ENCODE measurements at regions not wholly inside any gene's neighbourhood (a gene's known extent, or its start where the extent isn't known, plus 50 kb on each side); places are given as distances from the start of the nearest gene placed in this dataset.

DNA sequence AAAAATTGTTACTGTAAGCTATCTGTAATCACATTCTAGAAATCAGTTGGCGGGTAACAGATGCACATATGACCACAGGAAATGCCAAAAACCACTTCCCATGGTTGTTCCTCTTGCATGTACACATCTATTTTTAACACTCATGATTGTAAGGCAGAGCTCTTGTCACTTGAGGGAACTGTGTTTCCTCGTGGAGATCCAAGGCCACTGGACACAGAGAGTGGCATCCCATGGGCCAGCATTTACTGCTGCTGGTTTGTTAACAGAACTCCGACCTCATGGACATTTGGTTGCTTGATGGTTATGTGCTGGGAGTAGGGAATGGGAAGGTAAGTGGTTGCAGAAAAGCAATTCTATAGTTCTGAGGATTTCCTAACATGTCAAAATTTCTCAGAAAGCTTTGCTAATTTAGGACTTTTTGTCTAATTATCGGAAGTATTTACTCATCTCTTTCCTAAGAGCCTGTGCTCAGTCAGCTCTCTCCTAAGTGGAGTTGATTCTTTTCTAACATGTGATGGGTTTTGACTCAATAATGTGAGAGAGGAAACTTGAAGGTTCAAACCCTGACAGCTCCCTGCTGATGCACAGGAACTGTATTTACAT is 202.0 kb upstream of the NR3C1 start:
- TF ChIP-seq, protein P1, sequence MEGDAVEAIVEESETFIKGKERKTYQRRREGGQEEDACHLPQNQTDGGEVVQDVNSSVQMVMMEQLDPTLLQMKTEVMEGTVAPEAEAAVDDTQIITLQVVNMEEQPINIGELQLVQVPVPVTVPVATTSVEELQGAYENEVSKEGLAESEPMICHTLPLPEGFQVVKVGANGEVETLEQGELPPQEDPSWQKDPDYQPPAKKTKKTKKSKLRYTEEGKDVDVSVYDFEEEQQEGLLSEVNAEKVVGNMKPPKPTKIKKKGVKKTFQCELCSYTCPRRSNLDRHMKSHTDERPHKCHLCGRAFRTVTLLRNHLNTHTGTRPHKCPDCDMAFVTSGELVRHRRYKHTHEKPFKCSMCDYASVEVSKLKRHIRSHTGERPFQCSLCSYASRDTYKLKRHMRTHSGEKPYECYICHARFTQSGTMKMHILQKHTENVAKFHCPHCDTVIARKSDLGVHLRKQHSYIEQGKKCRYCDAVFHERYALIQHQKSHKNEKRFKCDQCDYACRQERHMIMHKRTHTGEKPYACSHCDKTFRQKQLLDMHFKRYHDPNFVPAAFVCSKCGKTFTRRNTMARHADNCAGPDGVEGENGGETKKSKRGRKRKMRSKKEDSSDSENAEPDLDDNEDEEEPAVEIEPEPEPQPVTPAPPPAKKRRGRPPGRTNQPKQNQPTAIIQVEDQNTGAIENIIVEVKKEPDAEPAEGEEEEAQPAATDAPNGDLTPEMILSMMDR (IDR thresholded peaks at IDR 0.05) = no peak
- TF ChIP-seq POLR2A (IDR thresholded peaks at IDR 0.05) = no peak
